NB4 (cell line): ENCODE measurements at regions not wholly inside any gene's neighbourhood (a gene's known extent, or its start where the extent isn't known, plus 50 kb on each side); places are given as distances from the start of the nearest gene placed in this dataset.

ENCODE experiments used
- CTCF ChIP-seq: IDR thresholded peaks from one replicate; pipeline ENCODE4 v1.5.1; 2012; ENCODE audit warnings: low read depth, low read length
- MAX ChIP-seq: IDR thresholded peaks from 2 replicates; pipeline ENCODE4 v1.6.1; 2011; ENCODE audit warnings: low read depth, low read length
- MYC ChIP-seq: IDR thresholded peaks from 2 replicates; pipeline ENCODE4 v1.6.1; 2011; ENCODE audit warnings: low read depth, low read length
- POLR2A ChIP-seq: IDR thresholded peaks from 2 replicates; pipeline ENCODE4 v1.6.1; 2011; ENCODE audit warnings: mild to moderate bottlenecking; ENCODE audit not compliant: insufficient read length; ENCODE audit errors: extremely low read depth

- TF ChIP-seq CTCF (no peak), MAX (no peak), POLR2A (no peak), MYC (no peak)
These were observed 199.9 kb downstream of the MEIS1 start for GRCh38 chr2:66634784-66635183.
